Ascending aorta (tissue), 2 donors: ENCODE measurements at regions not wholly inside any gene's neighbourhood (a gene's known extent, or its start where the extent isn't known, plus 50 kb on each side); places are given as distances from the start of the nearest gene placed in this dataset.

Experiments
- DNase-seq, 2 donors: peaks; one replicate each; pipeline ENCODE4 v3.0.0-alpha.2; 2019; ENCODE audit warnings: low spot score in 2 of 2
- H3K27ac ChIP-seq, 2 donors: fragments of 200-600 bp; sonication (generic); one replicate each; pipeline ENCODE4 v1.5.1; 2016 to 2017; ENCODE audit warnings: mild to moderate bottlenecking in 1 of 2
- H3K27me3 ChIP-seq: fragments of 200-600 bp; sonication (generic); one replicate; pipeline ENCODE4 v1.5.1; 2017
- H3K36me3 ChIP-seq, 2 donors: fragments of 200-600 bp; sonication (generic); one replicate each; pipeline ENCODE4 v1.5.1; 2016
- H3K4me1 ChIP-seq, 2 donors: fragments of 200-600 bp; sonication (generic); one replicate each; pipeline ENCODE4 v1.5.1; 2016 to 2017; ENCODE audit warnings: mild to moderate bottlenecking in 1 of 2
- H3K4me3 ChIP-seq, 2 donors: fragments of 200-600 bp; sonication (generic); one replicate each; pipeline ENCODE4 v1.5.1; 2016 to 2017; ENCODE audit warnings: mild to moderate bottlenecking in 1 of 2
- H3K9me3 ChIP-seq, 2 donors: fragments of 200-600 bp; sonication (generic); one replicate each; pipeline ENCODE4 v1.5.1; 2016
- CTCF ChIP-seq, 3 experiments: fragments of 200-600 bp in 2 of 3; fragments of 450-650 bp in 1 of 3; sonication (generic) in 2 of 3; IDR thresholded peaks; one replicate each; pipeline ENCODE4 v1.5.1; 2016 to 2019; ENCODE audit warnings: antibody characterized with exemption in 3 of 3, mild to moderate bottlenecking in 1 of 3, moderate library complexity in 1 of 3
- intact Hi-C: fragments of 100-400 bp; cut with DNase I; formaldehyde crosslinking; loops from one replicate; pipeline ENCODE4 v1.15.1; 2023

- intact Hi-C loops, result no loop called here
- Histone ChIP-seq H3K36me3 (no peaks in the 10 kb centered on the region), H3K4me3 (no peak overlapping the region), H3K27ac (no peak overlapping the region), H3K4me1 (no peaks in the 10 kb centered on the region), H3K27me3 (no peaks in the 10 kb centered on the region), H3K9me3 (no peaks in the 10 kb centered on the region)
- TF ChIP-seq CTCF (IDR thresholded peaks at IDR 0.05), result no peak
- no peak for DNase-seq
Observed at GRCh38 chr2:7904319-7904718, 777.5 kb upstream of the ID2 start.

- no peaks in the 10 kb centered on the region for H3K36me3 ChIP-seq
- H3K4me3 ChIP-seq, result no peak overlapping the region
- no peak for DNase-seq
- no peaks in the 10 kb centered on the region for H3K4me1 ChIP-seq
- no peak overlapping the region for H3K27ac ChIP-seq
- TF ChIP-seq CTCF (IDR thresholded peaks at IDR 0.05), result no peak
- H3K9me3 ChIP-seq, result no peaks in the 10 kb centered on the region
- H3K27me3 ChIP-seq, result no peaks in the 10 kb centered on the region
- intact Hi-C loops, result no loop called here
Observed at GRCh38 chr2:7905756-7906155, 776.1 kb upstream of the ID2 start.

- Histone ChIP-seq H3K9me3 (no peaks in the 10 kb centered on the region), H3K4me3 (no peak overlapping the region), H3K36me3 (no peaks in the 10 kb centered on the region), H3K4me1 (no peaks in the 10 kb centered on the region), H3K27ac (no peak overlapping the region), H3K27me3 (no peaks in the 10 kb centered on the region)
- intact Hi-C loops, result no loop called here
- no peak for DNase-seq
- no peak for TF ChIP-seq CTCF (IDR thresholded peaks at IDR 0.05)
Observed at GRCh38 chr2:7906431-7906830, 775.4 kb upstream of the ID2 start.

GRCh38 chr2:7907041-7907440, 774.8 kb upstream of the ID2 start:
- Histone ChIP-seq H3K36me3 (no peaks in the 10 kb centered on the region), H3K4me1 (no peaks in the 10 kb centered on the region), H3K4me3 (no peak overlapping the region), H3K27ac (no peak overlapping the region), H3K27me3 (no peaks in the 10 kb centered on the region), H3K9me3 (no peaks in the 10 kb centered on the region)
- no peak for TF ChIP-seq CTCF (IDR thresholded peaks at IDR 0.05)
- no peak for DNase-seq
- intact Hi-C loops, result no loop called here

- no peak overlapping the region for H3K4me3 ChIP-seq
- H3K36me3 ChIP-seq, result no peaks in the 10 kb centered on the region
- no peak for TF ChIP-seq CTCF (IDR thresholded peaks at IDR 0.05)
- H3K27me3 ChIP-seq, result no peaks in the 10 kb centered on the region
- H3K4me1 ChIP-seq, result no peaks in the 10 kb centered on the region
- no peak overlapping the region for H3K27ac ChIP-seq
- H3K9me3 ChIP-seq, result no peaks in the 10 kb centered on the region
- intact Hi-C loops, result no loop called here
- no peak for DNase-seq
Observed at GRCh38 chr2:7910752-7911151, 771.1 kb upstream of the ID2 start.

- Histone ChIP-seq H3K9me3 (no peaks in the 10 kb centered on the region), H3K27me3 (no peaks in the 10 kb centered on the region), H3K27ac (no peak overlapping the region), H3K4me1 (no peaks in the 10 kb centered on the region), H3K4me3 (no peak overlapping the region), H3K36me3 (no peaks in the 10 kb centered on the region)
- no peak for DNase-seq
- TF ChIP-seq CTCF (IDR thresholded peaks at IDR 0.05), result no peak
- intact Hi-C loops, result no loop called here
Observed at GRCh38 chr2:7911196-7911595, 770.7 kb upstream of the ID2 start.
